CD4-positive, alpha-beta memory T cell (primary cell): ENCODE measurements at regions not wholly inside any gene's neighbourhood (a gene's known extent, or its start where the extent isn't known, plus 50 kb on each side); places are given as distances from the start of the nearest gene placed in this dataset.

ENCODE experiments used
- CTCF ChIA-PET: fragments of 350-600 bp; sonication (Branson Sonifier 250); formaldehyde crosslinking; loops from one replicate; lab custom pipeline; 2021; ENCODE audit warnings: inconsistent platforms; ENCODE audit not compliant: partially characterized antibody; lab: Charles Lee
- POLR2A ChIA-PET: fragments of 350-600 bp; sonication (Branson Sonifier 250); formaldehyde crosslinking; loops from one replicate; lab custom pipeline; 2021; ENCODE audit not compliant: partially characterized antibody; lab: Charles Lee
- DNase-seq, 5 donors: peaks; one replicate each; pipeline versions ENCODE4 v3.0.0 to v3.0.0-alpha.2; 2020 to 2022; ENCODE audit warnings: mixed read lengths in 1 of 5
- H3K27ac ChIP-seq: one replicate; pipeline ENCODE4 v1.7.0; 2013; ENCODE audit warnings: low read depth, low read length
- H3K27me3 ChIP-seq: 2 replicates; pipeline ENCODE4 v1.7.0; 2013; ENCODE audit warnings: mild to moderate bottlenecking, low read length, moderate library complexity; ENCODE audit not compliant: insufficient read depth
- H3K36me3 ChIP-seq: 2 replicates; pipeline ENCODE4 v1.7.0; 2013; ENCODE audit warnings: mild to moderate bottlenecking, low read length, moderate library complexity; ENCODE audit not compliant: insufficient read depth
- H3K4me1 ChIP-seq: 2 replicates; pipeline ENCODE4 v1.7.0; 2013; ENCODE audit warnings: mild to moderate bottlenecking, low read length, moderate library complexity; ENCODE audit not compliant: insufficient read depth
- H3K4me3 ChIP-seq, 2 donors: one replicate each; pipeline ENCODE4 v1.7.0; 2013; ENCODE audit warnings: low read length in 2 of 2, mild to moderate bottlenecking in 1 of 2
- H3K9me3 ChIP-seq, 2 donors: one replicate each; pipeline ENCODE4 v1.7.0; 2013; ENCODE audit warnings: low read length in 2 of 2, control low read depth in 1 of 2; ENCODE audit not compliant: control insufficient read depth in 1 of 2
- H3K27ac Mint-ChIP-seq, 7 donors: one replicate each; pipeline ENCODE4 v1.8.0; 2020 to 2021; ENCODE audit warnings: mixed read lengths in 7 of 7, mild to moderate bottlenecking in 6 of 7, inconsistent platforms in 3 of 7, moderate library complexity in 3 of 7
- H3K27me3 Mint-ChIP-seq, 2 donors: one replicate each; pipeline ENCODE4 v1.8.0; 2020 to 2021; ENCODE audit warnings: mixed read lengths in 2 of 2
- H3K36me3 Mint-ChIP-seq, 2 donors: one replicate each; pipeline ENCODE4 v1.8.0; 2020 to 2021; ENCODE audit warnings: mixed read lengths in 2 of 2, inconsistent platforms in 1 of 2, mild to moderate bottlenecking in 1 of 2
- H3K4me1 Mint-ChIP-seq, 4 donors: one replicate each; pipeline ENCODE4 v1.8.0; 2020 to 2021; ENCODE audit warnings: mixed read lengths in 4 of 4, mild to moderate bottlenecking in 1 of 4
- H3K4me3 Mint-ChIP-seq, 8 donors: one replicate each; pipeline ENCODE4 v1.8.0; 2020 to 2021; ENCODE audit warnings: mixed read lengths in 8 of 8, mild to moderate bottlenecking in 7 of 8, moderate library complexity in 6 of 8, inconsistent platforms in 3 of 8
- H3K9me3 Mint-ChIP-seq, 8 donors: one replicate each; pipeline ENCODE4 v1.8.0; 2020 to 2021; ENCODE audit warnings: mixed read lengths in 8 of 8, mild to moderate bottlenecking in 5 of 8, inconsistent platforms in 3 of 8, moderate library complexity in 1 of 8
- intact Hi-C: fragments of 100-400 bp; cut with micrococcal nuclease; formaldehyde crosslinking; loops from one replicate; pipeline ENCODE4 v1.15.1; 2023

- no peak overlapping the region for H3K27ac Mint-ChIP-seq
- Histone ChIP-seq H3K9me3 (no peaks in the 10 kb centered on the region), H3K27ac (no peak overlapping the region), H3K27me3 (no peaks in the 10 kb centered on the region), H3K36me3 (no peaks in the 10 kb centered on the region), H3K4me1 (no peaks in the 10 kb centered on the region), H3K4me3 (no peak overlapping the region)
- peaks cover 0 to 5% of the 10 kb centered on the region in 2 donors for H3K27me3 Mint-ChIP-seq
- ChIA-PET CTCF (no interaction called here), POLR2A (no interaction called here)
- H3K4me1 Mint-ChIP-seq = no peaks in the 10 kb centered on the region
- intact Hi-C loops = no loop called here
- H3K9me3 Mint-ChIP-seq = no peaks in the 10 kb centered on the region
- no peak overlapping the region for H3K4me3 Mint-ChIP-seq
- DNase-seq = no peak
- H3K36me3 Mint-ChIP-seq = no peaks in the 10 kb centered on the region
Observed at GRCh38 chr20:60125513-60125912, 167.3 kb downstream of the CDH26 start.

GRCh38 chr20:60126975-60127374 is 168.8 kb downstream of the CDH26 start:
- no peaks in the 10 kb centered on the region for H3K4me1 ChIP-seq
- DNase-seq = no peak
- Mint-ChIP-seq H3K4me3 (no peak overlapping the region), H3K36me3 (no peaks in the 10 kb centered on the region), H3K9me3 (no peaks in the 10 kb centered on the region), H3K27ac (no peak overlapping the region), H3K27me3 (peaks cover 0 to 5% of the 10 kb centered on the region in 2 donors), H3K4me1 (no peaks in the 10 kb centered on the region)
- no peak overlapping the region for H3K4me3 ChIP-seq
- intact Hi-C loops = no loop called here
- H3K27me3 ChIP-seq = no peaks in the 10 kb centered on the region
- H3K36me3 ChIP-seq = no peaks in the 10 kb centered on the region
- ChIA-PET POLR2A (no interaction called here), CTCF (interaction anchor here (0.9 kb wide), 1 partner anchor 14 kb away, joined by 5 read pairs; no protein-coding TSS in a partner anchor)
- no peaks in the 10 kb centered on the region for H3K9me3 ChIP-seq
- no peak overlapping the region for H3K27ac ChIP-seq

- Mint-ChIP-seq H3K4me1 (no peaks in the 10 kb centered on the region), H3K4me3 (no peak overlapping the region), H3K36me3 (no peaks in the 10 kb centered on the region), H3K27ac (no peak overlapping the region), H3K27me3 (peaks cover 1 to 4% of the 10 kb centered on the region in 2 donors), H3K9me3 (no peaks in the 10 kb centered on the region)
- no peak overlapping the region for H3K27ac ChIP-seq
- H3K4me3 ChIP-seq = no peak overlapping the region
- no peaks in the 10 kb centered on the region for H3K9me3 ChIP-seq
- ChIA-PET POLR2A (no interaction called here), CTCF (no interaction called here)
- H3K4me1 ChIP-seq = no peaks in the 10 kb centered on the region
- no peaks in the 10 kb centered on the region for H3K36me3 ChIP-seq
- no peak for DNase-seq
- H3K27me3 ChIP-seq = no peaks in the 10 kb centered on the region
- intact Hi-C loops = no loop called here
Observed at GRCh38 chr20:60131375-60131774, 173.2 kb downstream of the CDH26 start.

- Histone ChIP-seq H3K4me3 (no peak overlapping the region), H3K27me3 (no peaks in the 10 kb centered on the region), H3K4me1 (peaks cover 3% of the 10 kb centered on the region), H3K27ac (no peak overlapping the region), H3K36me3 (no peaks in the 10 kb centered on the region), H3K9me3 (no peaks in the 10 kb centered on the region)
- Mint-ChIP-seq H3K27ac (peak overlapping the region in 1 of 7 donors; percentile 26), H3K9me3 (no peaks in the 10 kb centered on the region), H3K4me3 (no peak overlapping the region), H3K4me1 (peaks cover 0 to 3% (median 3%) of the 10 kb centered on the region in 4 donors), H3K27me3 (peaks cover 1 to 4% of the 10 kb centered on the region in 2 donors), H3K36me3 (no peaks in the 10 kb centered on the region)
- DNase-seq = no peak
- ChIA-PET POLR2A (no interaction called here), CTCF (no interaction called here)
- intact Hi-C loops = no loop called here
Observed at GRCh38 chr20:60132162-60132826, 174.1 kb downstream of the CDH26 start.

GRCh38 chr20:60132827-60133670 is 174.8 kb downstream of the CDH26 start:
- ChIA-PET CTCF (no interaction called here), POLR2A (no interaction called here)
- no peaks in the 10 kb centered on the region for H3K36me3 Mint-ChIP-seq
- H3K4me3 ChIP-seq = no peak overlapping the region
- H3K4me1 Mint-ChIP-seq = peaks cover 3 to 9% (median 7%) of the 10 kb centered on the region in 4 donors
- H3K9me3 ChIP-seq = no peaks in the 10 kb centered on the region
- peaks cover 1 to 4% of the 10 kb centered on the region in 2 donors for H3K27me3 Mint-ChIP-seq
- no peaks in the 10 kb centered on the region for H3K27me3 ChIP-seq
- intact Hi-C loops = no loop called here
- no peak overlapping the region for H3K27ac Mint-ChIP-seq
- H3K36me3 ChIP-seq = no peaks in the 10 kb centered on the region
- H3K9me3 Mint-ChIP-seq = no peaks in the 10 kb centered on the region
- no peak overlapping the region for H3K27ac ChIP-seq
- peak overlapping the region in 1 of 8 donors; percentile 5 for H3K4me3 Mint-ChIP-seq
- peaks cover 9% of the 10 kb centered on the region for H3K4me1 ChIP-seq
- DNase-seq = no peak

- H3K4me3 Mint-ChIP-seq = no peak overlapping the region
Observed at GRCh38 chr20:60135276-60135675, 177.1 kb downstream of the CDH26 start.

GRCh38 chr20:60136645-60137401 is 178.6 kb downstream of the CDH26 start:
- no peak for DNase-seq
- peaks cover 9% of the 10 kb centered on the region for H3K4me1 ChIP-seq
- H3K4me3 ChIP-seq = no peak overlapping the region
- Mint-ChIP-seq H3K4me1 (peaks cover 3 to 18% (median 7%) of the 10 kb centered on the region in 4 donors), H3K9me3 (no peaks in the 10 kb centered on the region), H3K27ac (no peak overlapping the region), H3K27me3 (peaks cover 1 to 3% of the 10 kb centered on the region in 2 donors), H3K4me3 (no peak overlapping the region), H3K36me3 (no peaks in the 10 kb centered on the region)
- intact Hi-C loops = no loop called here
- no peaks in the 10 kb centered on the region for H3K9me3 ChIP-seq
- no peaks in the 10 kb centered on the region for H3K27me3 ChIP-seq
- CTCF ChIA-PET = interaction anchor here (1.0 to 2.3 kb wide), 7 partner anchors 13 to 128 kb away, joined by 3 to 6 read pairs (median 4); no protein-coding TSS in a partner anchor
- POLR2A ChIA-PET = interaction anchor here (1.4 kb wide), 1 partner anchor 197 kb away, joined by 4 read pairs; the partner anchor contains the start of genes FAM217B and PPP1R3D
- H3K27ac ChIP-seq = no peak overlapping the region
- no peaks in the 10 kb centered on the region for H3K36me3 ChIP-seq

More at GRCh38 chr20:60135276-60135675, 177.1 kb downstream of the CDH26 start:
- Histone ChIP-seq H3K9me3 (no peaks in the 10 kb centered on the region), H3K27ac (no peak overlapping the region), H3K27me3 (no peaks in the 10 kb centered on the region), H3K4me1 (peaks cover 9% of the 10 kb centered on the region), H3K36me3 (no peaks in the 10 kb centered on the region), H3K4me3 (no peak overlapping the region)
- Mint-ChIP-seq H3K36me3 (no peaks in the 10 kb centered on the region), H3K9me3 (no peaks in the 10 kb centered on the region), H3K27ac (no peak overlapping the region), H3K27me3 (peaks cover 1 to 3% of the 10 kb centered on the region in 2 donors), H3K4me1 (peaks cover 3 to 18% (median 7%) of the 10 kb centered on the region in 4 donors)
- ChIA-PET POLR2A (no interaction called here), CTCF (interaction anchor here (1.4 kb wide), 1 partner anchor 8 kb away, joined by 3 read pairs; no protein-coding TSS in a partner anchor)
- intact Hi-C loops = no loop called here
- DNase-seq = no peak
